Stimulated activated CD4-positive, alpha-beta T cell treated with anti-CD3 and anti-CD28 coated beads, Interleukin-4, amount 100 ng/mL, for 24 hours (primary cell): ENCODE measurements at regions not wholly inside any gene's neighbourhood (a gene's known extent, or its start where the extent isn't known, plus 50 kb on each side); places are given as distances from the start of the nearest gene placed in this dataset.

Source experiments
- DNase-seq: peaks from one replicate; pipeline ENCODE4 v3.0.0-alpha.2; 2020

- no peak for DNase-seq
Observed at GRCh38 chr3:152780553-152780952, 54.4 kb upstream of the P2RY1 start.

- DNase-seq = no peak
Observed at GRCh38 chr3:152785051-152785450, 49.9 kb upstream of the P2RY1 start.
